ENCODE measurements at regions not wholly inside any gene's neighbourhood (a gene's known extent, or its start where the extent isn't known, plus 50 kb on each side); places are given as distances from the start of the nearest gene placed in this dataset.

GRCh38 chr1:48054232-48054631 lies 57.0 kb upstream of the TRABD2B start:
- DNase-seq (ENCODE audit: low spot score) = no peak

DNA sequence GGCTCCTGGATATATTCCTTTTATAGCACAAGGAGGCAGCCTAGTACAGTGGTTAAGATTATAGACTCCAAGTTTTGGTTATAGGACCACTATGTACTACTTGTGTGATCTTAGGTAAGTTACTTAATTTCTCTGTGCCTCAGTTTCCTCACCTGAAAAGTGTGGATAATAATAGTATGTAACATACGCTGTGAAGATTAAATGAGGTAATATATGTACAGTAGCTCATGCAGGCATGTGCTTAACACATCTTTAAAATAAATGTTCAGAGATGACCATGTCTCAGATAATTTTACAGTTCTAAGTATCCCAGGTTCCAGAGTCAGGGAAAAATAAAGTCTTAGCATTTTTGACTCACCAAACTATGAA lies 55.7 kb upstream of the TRABD2B start:
- no peak for DNase-seq (ENCODE audit: low spot score)

DNA sequence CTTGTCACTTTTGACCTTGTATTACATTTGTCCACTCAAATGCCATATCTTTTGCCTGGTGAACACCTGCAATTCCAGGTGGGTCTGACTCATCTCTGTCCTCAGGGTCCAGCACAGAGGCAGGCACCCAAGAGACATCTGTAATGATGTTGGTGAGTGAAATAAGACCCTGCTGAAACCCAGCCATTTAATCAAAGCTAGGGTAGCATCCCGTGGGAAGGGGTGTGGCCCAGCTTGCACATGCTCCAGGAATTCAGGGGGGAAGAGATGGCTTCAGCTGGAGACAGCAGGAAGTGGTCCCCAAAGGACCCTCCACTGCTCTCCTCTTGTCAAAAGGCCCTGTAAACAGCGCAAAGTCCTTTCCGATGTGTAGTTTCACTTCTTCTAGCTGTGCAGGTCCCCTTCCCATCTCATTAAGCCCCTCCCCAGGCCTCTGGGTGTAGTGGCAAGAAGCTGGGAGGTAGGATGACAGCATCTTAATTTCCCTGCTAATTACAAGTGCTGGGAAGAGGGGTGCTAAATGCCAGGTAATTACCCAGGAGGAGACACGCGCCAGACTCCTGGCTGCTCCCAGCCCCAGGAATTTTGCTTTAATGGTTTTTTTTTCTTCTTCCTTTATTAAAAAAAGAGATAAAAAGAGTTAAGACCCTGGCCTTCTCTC lies 54.4 kb upstream of the TRABD2B start:
- DNase-seq (ENCODE audit: low spot score) = no peak

DNA sequence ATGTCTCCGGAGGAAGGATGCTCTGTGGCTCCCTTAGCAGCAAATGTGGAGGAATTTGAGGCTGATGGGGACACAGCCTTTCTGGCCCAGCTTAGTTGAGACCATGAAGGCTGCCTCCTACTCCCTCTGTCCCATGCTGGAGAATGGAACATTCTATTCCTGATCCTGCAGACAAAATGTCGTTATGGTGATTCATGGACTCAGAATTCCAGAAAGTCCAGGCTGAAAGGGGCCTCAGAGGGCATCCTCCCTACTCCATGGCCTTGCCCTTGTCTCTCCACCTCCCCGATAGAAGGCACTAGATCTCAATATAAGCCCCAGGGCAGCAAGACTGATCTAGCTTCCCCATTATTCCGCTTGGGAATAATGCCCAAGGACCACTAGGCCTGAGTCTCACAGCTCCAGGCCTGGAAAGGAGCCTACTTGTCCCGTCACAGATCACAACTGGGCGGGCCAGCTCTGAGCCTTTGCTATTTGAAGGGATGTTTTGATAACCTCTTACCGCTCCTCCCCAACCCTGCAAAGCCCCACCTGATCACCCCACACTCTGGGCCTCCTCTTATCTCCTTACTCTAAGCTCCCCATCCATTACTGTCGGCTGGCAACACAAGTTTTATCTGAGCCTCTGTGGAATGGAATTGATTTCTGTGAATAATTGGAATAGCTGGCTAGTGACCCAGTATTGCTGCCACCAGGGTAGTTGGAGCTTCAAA lies 52.8 kb upstream of the TRABD2B start:
- DNase-seq (ENCODE audit: low spot score) = no peak

DNA sequence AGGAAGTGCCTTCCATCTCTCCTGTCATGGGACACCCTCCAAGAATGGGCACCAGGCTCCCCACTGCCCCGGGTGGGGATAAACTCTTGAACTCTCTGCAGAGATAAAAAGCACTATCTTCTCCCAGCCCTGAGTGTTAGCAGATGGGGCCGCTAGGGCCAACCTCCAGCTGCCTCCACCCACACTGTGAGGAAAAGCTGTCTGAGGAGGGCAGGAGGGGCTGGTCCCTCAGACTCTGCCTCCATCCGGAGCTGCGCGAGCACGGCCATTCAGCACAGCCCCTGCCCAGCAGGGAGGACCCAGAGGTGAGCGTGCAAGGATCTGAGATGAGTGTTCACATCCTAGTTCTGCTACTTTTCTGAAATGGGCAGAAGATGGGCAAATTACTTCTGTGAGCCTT lies 51.8 kb upstream of the TRABD2B start:
- no peak for DNase-seq (ENCODE audit: low spot score)

DNA sequence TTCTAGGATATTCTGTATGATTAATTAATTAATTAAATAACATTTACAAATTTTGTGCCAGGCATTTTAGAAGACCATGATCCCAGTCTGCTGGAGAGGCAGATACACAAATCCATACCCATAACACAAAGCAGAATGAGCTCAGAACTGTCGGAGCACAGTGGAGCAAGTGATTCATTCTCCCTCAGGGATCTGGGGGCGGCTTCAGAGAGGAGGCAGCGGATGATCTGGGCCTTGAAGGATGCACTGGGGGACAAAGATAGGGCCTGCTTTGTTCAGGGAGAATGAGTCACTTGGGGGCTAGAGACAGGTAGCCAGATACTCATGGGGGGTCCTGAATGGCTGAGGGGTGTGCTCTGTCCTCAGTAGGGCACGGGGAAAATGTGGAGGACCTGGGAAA lies 50.9 kb upstream of the TRABD2B start:
- peak; percentile 27 for DNase-seq (ENCODE audit: low spot score)

- DNase-seq (ENCODE audit: low spot score) = no peak
Observed at GRCh38 chr1:48047116-48047515, 49.9 kb upstream of the TRABD2B start.
